ENCODE measurements at regions not wholly inside any gene's neighbourhood (a gene's known extent, or its start where the extent isn't known, plus 50 kb on each side); places are given as distances from the start of the nearest gene placed in this dataset.
A peak's percentile ranks its signal among the peaks of the same experiment; 100 is the strongest.
"Not testable (repeated sequence)": the region's sequence is repeated elsewhere in the genome, so short reads cannot be mapped to it uniquely, and the experiment has no call there.

GRCh38 chr6:67870321-67870720 lies 764.8 kb upstream of the ADGRB3 start:
- DNase-seq, result no peak

GRCh38 chr6:67863346-67863745 lies 771.7 kb upstream of the ADGRB3 start:
- no peak for DNase-seq

GRCh38 chr6:67854098-67854497 lies 781.0 kb upstream of the ADGRB3 start:
- DNase-seq, result no peak

GRCh38 chr6:67839818-67840217 lies 795.3 kb upstream of the ADGRB3 start:
- DNase-seq, result no peak

GRCh38 chr6:67825201-67825895 lies 809.7 kb upstream of the ADGRB3 start:
- DNase-seq, result no peak

GRCh38 chr6:67818322-67818721 lies 816.8 kb upstream of the ADGRB3 start:
- DNase-seq, result no peak

- no peak for DNase-seq
Measured at GRCh38 chr6:67815623-67816022, 819.5 kb upstream of the ADGRB3 start.

- DNase-seq, result no peak
Measured at GRCh38 chr6:67814262-67814661, 820.8 kb upstream of the ADGRB3 start.

GRCh38 chr6:67812693-67813092 lies 822.4 kb upstream of the ADGRB3 start:
- DNase-seq, result no peak

GRCh38 chr6:67812125-67812524 lies 823.0 kb upstream of the ADGRB3 start:
- DNase-seq, result no peak

- no peak for DNase-seq
Measured at GRCh38 chr6:67811239-67812037, 823.6 kb upstream of the ADGRB3 start.

- not testable (repeated sequence) for DNase-seq
Measured at GRCh38 chr6:67804808-67805207, 830.3 kb upstream of the ADGRB3 start.

- DNase-seq, result no peak
Measured at GRCh38 chr6:67802771-67803170, 832.3 kb upstream of the ADGRB3 start.

GRCh38 chr6:67792996-67793395 lies 842.1 kb upstream of the ADGRB3 start:
- no peak for DNase-seq

- DNase-seq, result no peak
Measured at GRCh38 chr6:67790569-67790968, 844.5 kb upstream of the ADGRB3 start.

GRCh38 chr6:67787119-67787518 lies 848.0 kb upstream of the ADGRB3 start:
- DNase-seq, result not testable (repeated sequence)

GRCh38 chr6:67779876-67780275 lies 855.2 kb upstream of the ADGRB3 start:
- no peak for DNase-seq

GRCh38 chr6:67775333-67775732 lies 859.7 kb upstream of the ADGRB3 start:
- peak; percentile 76 for DNase-seq

GRCh38 chr6:67768972-67769371 lies 866.1 kb upstream of the ADGRB3 start:
- DNase-seq, result no peak

GRCh38 chr6:67767046-67767822 lies 867.8 kb upstream of the ADGRB3 start:
- DNase-seq, result not testable (repeated sequence)

GRCh38 chr6:67766057-67766456 lies 869.0 kb upstream of the ADGRB3 start:
- no peak for DNase-seq

GRCh38 chr6:67759001-67759400 lies 876.1 kb upstream of the ADGRB3 start:
- DNase-seq, result no peak

GRCh38 chr6:67757465-67758033 lies 877.5 kb upstream of the ADGRB3 start:
- DNase-seq, result no peak
